GM20000 (cell line): ENCODE measurements at regions not wholly inside any gene's neighbourhood (a gene's known extent, or its start where the extent isn't known, plus 50 kb on each side); places are given as distances from the start of the nearest gene placed in this dataset.

Experiments
- DNase-seq: peaks from one replicate; pipeline ENCODE4 v3.0.0; 2012; ENCODE audit warnings: low spot score
- TF ChIP-seq, protein P1 (sequence below): IDR thresholded peaks from 2 replicates; pipeline ENCODE4 v1.5.1; 2012; ENCODE audit warnings: mild to moderate bottlenecking, control low read depth; ENCODE audit errors: extremely low read depth, missing control alignments

DNA sequence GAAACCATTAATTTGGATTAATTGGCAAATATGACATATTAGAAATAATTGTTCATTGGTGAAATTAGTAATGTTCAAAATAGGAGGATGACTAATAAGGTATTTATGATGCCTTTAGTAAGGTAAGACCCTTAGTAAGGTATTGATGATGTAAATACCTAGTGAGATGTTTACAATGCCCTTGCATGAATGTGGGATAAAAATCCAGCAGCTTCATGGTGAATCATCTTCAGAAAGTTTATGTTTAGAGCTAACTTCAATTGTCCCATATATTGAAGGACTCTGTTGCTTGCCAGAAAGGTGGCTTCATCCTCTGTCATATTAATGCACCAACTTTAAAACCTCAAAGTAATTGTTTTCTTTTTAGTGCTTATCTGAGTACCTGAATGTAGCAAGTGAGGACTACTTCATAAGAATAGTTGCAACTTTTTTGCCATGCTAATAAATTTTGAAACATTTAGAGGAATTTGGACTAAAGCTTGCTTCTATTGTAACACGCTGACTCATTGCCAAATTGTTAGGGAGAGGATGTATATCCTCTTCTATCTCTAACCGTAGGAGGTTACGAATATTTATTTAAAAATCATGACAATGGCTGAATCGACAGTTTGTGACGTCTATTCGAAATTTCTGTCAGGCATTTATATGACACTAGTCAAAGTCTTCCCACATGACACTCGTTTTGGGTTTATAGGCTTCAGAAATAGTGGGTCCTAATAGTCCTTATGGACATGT, 174.1 kb upstream of the HS3ST1 start:
- TF ChIP-seq, protein P1, sequence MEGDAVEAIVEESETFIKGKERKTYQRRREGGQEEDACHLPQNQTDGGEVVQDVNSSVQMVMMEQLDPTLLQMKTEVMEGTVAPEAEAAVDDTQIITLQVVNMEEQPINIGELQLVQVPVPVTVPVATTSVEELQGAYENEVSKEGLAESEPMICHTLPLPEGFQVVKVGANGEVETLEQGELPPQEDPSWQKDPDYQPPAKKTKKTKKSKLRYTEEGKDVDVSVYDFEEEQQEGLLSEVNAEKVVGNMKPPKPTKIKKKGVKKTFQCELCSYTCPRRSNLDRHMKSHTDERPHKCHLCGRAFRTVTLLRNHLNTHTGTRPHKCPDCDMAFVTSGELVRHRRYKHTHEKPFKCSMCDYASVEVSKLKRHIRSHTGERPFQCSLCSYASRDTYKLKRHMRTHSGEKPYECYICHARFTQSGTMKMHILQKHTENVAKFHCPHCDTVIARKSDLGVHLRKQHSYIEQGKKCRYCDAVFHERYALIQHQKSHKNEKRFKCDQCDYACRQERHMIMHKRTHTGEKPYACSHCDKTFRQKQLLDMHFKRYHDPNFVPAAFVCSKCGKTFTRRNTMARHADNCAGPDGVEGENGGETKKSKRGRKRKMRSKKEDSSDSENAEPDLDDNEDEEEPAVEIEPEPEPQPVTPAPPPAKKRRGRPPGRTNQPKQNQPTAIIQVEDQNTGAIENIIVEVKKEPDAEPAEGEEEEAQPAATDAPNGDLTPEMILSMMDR: no peak
- DNase-seq: no peak

DNA sequence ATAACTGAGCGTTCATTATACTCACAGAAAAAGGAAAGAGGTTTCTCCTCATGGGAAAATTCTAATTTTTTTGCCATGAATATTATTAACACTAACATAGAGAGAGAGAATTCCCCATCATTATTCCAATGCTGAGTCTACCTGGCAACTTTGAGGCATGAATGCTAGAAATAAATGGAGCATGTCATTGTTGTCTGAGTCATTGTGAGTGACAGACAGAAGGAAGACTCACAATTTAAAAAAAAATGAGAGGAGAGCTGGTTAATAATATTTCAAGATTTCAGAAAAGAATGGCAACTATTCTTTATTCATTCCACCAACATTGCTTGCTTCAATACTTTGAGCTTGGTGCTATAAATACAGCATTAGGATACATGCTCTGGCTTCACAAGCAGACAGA, 170.4 kb upstream of the HS3ST1 start:
- TF ChIP-seq, protein P1: no peak
- DNase-seq: no peak

DNA sequence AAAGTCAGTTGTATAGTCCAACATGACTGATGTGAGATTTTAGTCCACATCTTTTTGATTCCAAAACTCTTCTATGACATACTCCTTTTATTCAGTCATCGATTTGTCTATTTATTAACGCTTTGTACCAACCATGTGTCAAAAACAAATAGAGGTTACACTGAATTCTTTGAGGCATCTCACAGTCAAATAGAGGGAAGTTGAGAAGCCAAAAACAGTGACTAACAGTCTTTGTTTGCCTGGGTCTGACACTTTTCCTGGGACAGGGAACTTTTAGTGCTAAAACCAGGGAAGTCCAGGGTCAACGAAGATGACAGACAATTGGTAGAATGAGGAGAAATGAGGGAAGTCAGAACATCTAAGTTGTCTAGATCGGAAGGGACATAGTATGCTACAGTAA, 169.9 kb upstream of the HS3ST1 start:
- TF ChIP-seq, protein P1: no peak
- no peak for DNase-seq

DNA sequence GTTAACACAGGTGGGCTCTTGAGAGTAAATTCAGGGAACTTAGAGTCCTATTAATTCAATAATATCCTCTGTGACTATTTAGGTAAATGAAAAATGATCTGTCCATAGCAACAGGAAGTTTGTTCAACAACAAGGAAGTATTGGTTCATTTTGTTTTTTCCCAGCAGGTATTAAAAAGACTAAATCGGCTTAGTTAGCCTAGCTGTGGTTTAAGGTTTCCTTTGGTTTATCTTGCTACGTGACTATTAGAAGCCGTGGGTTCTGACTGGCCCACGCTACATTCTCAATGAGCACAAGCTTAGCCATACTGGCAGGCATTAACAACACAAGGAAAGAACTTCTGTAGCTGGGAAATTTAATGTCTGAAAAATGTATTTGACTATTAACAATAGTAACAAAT, 168.8 kb upstream of the HS3ST1 start:
- no peak for DNase-seq
- TF ChIP-seq, protein P1: no peak

DNA sequence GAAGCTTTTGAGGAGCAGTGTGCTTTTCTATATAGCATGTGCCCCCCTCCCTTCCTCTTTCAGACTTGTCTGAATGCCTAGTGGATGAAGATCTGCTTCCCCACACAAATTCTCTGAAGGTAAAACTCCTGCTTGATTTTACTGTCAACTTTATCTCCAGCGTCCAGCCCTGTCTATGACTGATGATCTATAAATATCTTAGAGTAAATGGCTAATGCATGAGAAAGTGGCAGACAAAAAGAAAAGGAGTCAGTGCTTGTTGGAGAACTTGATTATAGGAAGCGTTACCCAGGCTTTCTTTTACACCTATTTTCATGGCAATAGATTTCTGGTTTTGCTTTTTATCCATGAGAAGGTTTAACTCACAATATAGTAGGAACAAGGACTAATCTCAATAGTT, 168.3 kb upstream of the HS3ST1 start:
- DNase-seq: no peak
- TF ChIP-seq, protein P1: no peak

DNA sequence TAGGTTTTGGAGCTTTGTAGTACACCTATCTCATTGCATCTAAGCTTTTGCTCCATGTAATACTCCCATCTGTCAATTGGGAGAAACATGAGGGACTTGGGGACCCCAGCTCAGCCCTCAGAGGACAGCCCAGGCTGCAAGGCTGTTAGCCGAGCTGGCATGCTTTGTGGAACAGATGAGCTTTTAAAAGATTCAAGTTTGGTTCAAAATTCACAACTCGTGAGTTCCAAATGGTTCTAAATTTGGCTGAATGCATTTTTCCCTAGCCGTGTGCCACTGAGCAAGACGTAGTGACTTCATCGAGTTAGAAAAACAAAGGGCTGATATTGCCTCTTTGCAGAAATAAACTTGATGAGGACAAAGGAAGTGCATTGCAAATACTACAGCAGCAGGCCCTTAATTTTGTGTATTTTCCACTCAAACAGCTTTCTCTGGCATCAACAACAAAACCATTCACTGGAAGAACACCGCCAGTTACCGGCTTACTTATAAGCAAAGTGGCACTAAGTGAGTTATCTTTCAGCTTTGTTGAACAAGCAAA, 165.0 kb upstream of the HS3ST1 start:
- TF ChIP-seq, protein P1: no peak
- DNase-seq: no peak

DNA sequence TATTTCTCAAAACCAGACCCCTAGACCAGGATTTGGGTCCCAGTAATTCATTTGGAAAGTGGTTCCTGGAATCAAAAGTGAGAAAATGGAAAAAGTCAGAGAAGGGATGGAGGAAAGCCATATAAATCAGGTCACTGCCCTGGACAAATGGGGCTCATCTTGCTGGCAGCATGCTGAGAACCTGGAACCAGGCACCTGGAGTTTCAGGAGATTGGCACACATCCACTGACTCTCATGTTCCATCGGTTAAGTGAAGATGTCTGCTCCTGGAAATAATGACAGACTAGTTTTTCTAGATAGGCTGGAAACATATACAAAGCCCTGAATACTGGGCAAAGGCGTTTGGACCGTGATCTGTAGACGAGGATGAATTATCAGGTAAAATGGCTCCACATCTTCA, 163.6 kb upstream of the HS3ST1 start:
- TF ChIP-seq, protein P1: no peak
- no peak for DNase-seq
